Activated CD8-positive, alpha-beta T cell treated with anti-CD3 and anti-CD28 coated beads for 36 hours (primary cell): ENCODE measurements at regions not wholly inside any gene's neighbourhood (a gene's known extent, or its start where the extent isn't known, plus 50 kb on each side); places are given as distances from the start of the nearest gene placed in this dataset.
"Not testable (repeated sequence)": the region's sequence is repeated elsewhere in the genome, so short reads cannot be mapped to it uniquely, and the experiment has no call there.

Experiments used
- ATAC-seq: fragments of 200-7000 bp; cut with Tn5 transposase; one replicate; pipeline ENCODE4 v1.10.0; 2021; ENCODE audit warnings: mild to moderate bottlenecking, moderate library complexity
- CTCF ChIA-PET: fragments of 350-600 bp; sonication (Branson Sonifier 250); formaldehyde crosslinking; loops from one replicate; lab custom pipeline; 2021; ENCODE audit warnings: antibody characterized with exemption; lab: Charles Lee
- POLR2A ChIA-PET: fragments of 350-600 bp; sonication (Branson Sonifier 250); formaldehyde crosslinking; loops from one replicate; lab custom pipeline; 2021; ENCODE audit warnings: antibody characterized with exemption; lab: Charles Lee
- DNase-seq: peaks from one replicate; pipeline ENCODE4 v3.0.0-alpha.2; 2020
- H3K27ac Mint-ChIP-seq: one replicate; pipeline ENCODE4 v1.8.0; 2021; ENCODE audit warnings: mild to moderate bottlenecking, mixed read lengths
- H3K27me3 Mint-ChIP-seq: one replicate; pipeline ENCODE4 v1.8.0; 2021; ENCODE audit warnings: mixed read lengths
- H3K36me3 Mint-ChIP-seq: one replicate; pipeline ENCODE4 v1.8.0; 2021; ENCODE audit warnings: low read depth, mixed read lengths
- H3K4me1 Mint-ChIP-seq: one replicate; pipeline ENCODE4 v1.8.0; 2021; ENCODE audit warnings: low read depth, mixed read lengths
- H3K4me3 Mint-ChIP-seq: one replicate; pipeline ENCODE4 v1.8.0; 2021; ENCODE audit warnings: mild to moderate bottlenecking, moderate library complexity, mixed read lengths
- H3K9me3 Mint-ChIP-seq: one replicate; pipeline ENCODE4 v1.8.0; 2021; ENCODE audit warnings: mixed read lengths
- CTCF ChIP-seq: fragments of 200-600 bp; IDR thresholded peaks from one replicate; pipeline ENCODE4 v1.8.0; 2022; ENCODE audit warnings: antibody characterized with exemption, mild to moderate bottlenecking
- intact Hi-C: fragments of 100-400 bp; cut with micrococcal nuclease; formaldehyde crosslinking; loops from one replicate; pipeline ENCODE4 v1.10.0; 2022

GRCh38 chr1:64343823-64344190 lies 126.1 kb upstream of the CACHD1 start:
- Mint-ChIP-seq H3K9me3 (no peaks in the 10 kb centered on the region), H3K4me1 (no peaks in the 10 kb centered on the region), H3K4me3 (no peak overlapping the region), H3K36me3 (no peaks in the 10 kb centered on the region), H3K27me3 (peaks cover 4% of the 10 kb centered on the region), H3K27ac (no peak overlapping the region)
- ATAC-seq (no peak), DNase-seq (no peak)
- ChIA-PET POLR2A (no interaction called here), CTCF (no interaction called here)
- intact Hi-C loops: no loop called here
- TF ChIP-seq CTCF: no peak

GRCh38 chr1:64348270-64348960 lies 121.5 kb upstream of the CACHD1 start:
- H3K9me3 Mint-ChIP-seq: no peaks in the 10 kb centered on the region
- ChIA-PET POLR2A (interaction anchor here (0.7 to 1.2 kb wide), 2 partner anchors 78 to 343 kb away, joined by 3 read pairs; no protein-coding TSS in a partner anchor), CTCF (no interaction called here)
- H3K36me3 Mint-ChIP-seq: no peaks in the 10 kb centered on the region
- H3K4me3 Mint-ChIP-seq: no peak overlapping the region
- DNase-seq (no peak), ATAC-seq (no peak)
- intact Hi-C loops: no loop called here
- H3K27me3 Mint-ChIP-seq: no peaks in the 10 kb centered on the region
- no peaks in the 10 kb centered on the region for H3K4me1 Mint-ChIP-seq
- no peak overlapping the region for H3K27ac Mint-ChIP-seq
- TF ChIP-seq CTCF: no peak

- Mint-ChIP-seq H3K4me1 (no peaks in the 10 kb centered on the region), H3K4me3 (no peak overlapping the region), H3K27me3 (no peaks in the 10 kb centered on the region), H3K36me3 (no peaks in the 10 kb centered on the region), H3K9me3 (no peaks in the 10 kb centered on the region), H3K27ac (no peak overlapping the region)
- DNase-seq: no peak
- TF ChIP-seq CTCF: no peak
- ChIA-PET POLR2A (interaction anchor here (0.7 kb wide), 1 partner anchor 78 kb away, joined by 3 read pairs; no protein-coding TSS in a partner anchor), CTCF (no interaction called here)
- ATAC-seq: no peak
- intact Hi-C loops: no loop called here
Measured at GRCh38 chr1:64348961-64349648, 120.8 kb upstream of the CACHD1 start.

GRCh38 chr1:64355534-64355933 lies 114.4 kb upstream of the CACHD1 start:
- intact Hi-C loops, H3K27ac Mint-ChIP-seq, H3K4me1 Mint-ChIP-seq, H3K36me3 Mint-ChIP-seq, H3K9me3 Mint-ChIP-seq, ATAC-seq, POLR2A ChIA-PET, CTCF ChIA-PET, H3K4me3 Mint-ChIP-seq, DNase-seq, H3K27me3 Mint-ChIP-seq: not testable (repeated sequence)

GRCh38 chr1:64356636-64357256 lies 113.2 kb upstream of the CACHD1 start:
- Mint-ChIP-seq H3K27ac (no peak overlapping the region), H3K27me3 (no peaks in the 10 kb centered on the region), H3K9me3 (no peaks in the 10 kb centered on the region), H3K4me3 (no peak overlapping the region), H3K4me1 (no peaks in the 10 kb centered on the region), H3K36me3 (no peaks in the 10 kb centered on the region)
- intact Hi-C loops: no loop called here
- ChIA-PET CTCF (no interaction called here), POLR2A (no interaction called here)
- TF ChIP-seq CTCF: no peak
- ATAC-seq (no peak), DNase-seq (no peak)
